ENCODE measurements at regions not wholly inside any gene's neighbourhood (a gene's known extent, or its start where the extent isn't known, plus 50 kb on each side); places are given as distances from the start of the nearest gene placed in this dataset.

GRCh38 chr13:22487932-22488331, 692.8 kb upstream of the SGCG start (continued):
- TF ChIP-seq CHD7 (IDR thresholded peaks at IDR 0.05; ENCODE audit: insufficient replicate concordance, low read length) = no peak
